GM19395 (cell line): ENCODE measurements at regions not wholly inside any gene's neighbourhood (a gene's known extent, or its start where the extent isn't known, plus 50 kb on each side); places are given as distances from the start of the nearest gene placed in this dataset.

Source experiments
- ATAC-seq: cut with Tn5 transposase; IDR thresholded peaks from one replicate; pipeline ENCODE4 v1.9.1; 2021; ENCODE audit warnings: mild to moderate bottlenecking, moderate library complexity; ENCODE audit not compliant: unreplicated experiment

DNA sequence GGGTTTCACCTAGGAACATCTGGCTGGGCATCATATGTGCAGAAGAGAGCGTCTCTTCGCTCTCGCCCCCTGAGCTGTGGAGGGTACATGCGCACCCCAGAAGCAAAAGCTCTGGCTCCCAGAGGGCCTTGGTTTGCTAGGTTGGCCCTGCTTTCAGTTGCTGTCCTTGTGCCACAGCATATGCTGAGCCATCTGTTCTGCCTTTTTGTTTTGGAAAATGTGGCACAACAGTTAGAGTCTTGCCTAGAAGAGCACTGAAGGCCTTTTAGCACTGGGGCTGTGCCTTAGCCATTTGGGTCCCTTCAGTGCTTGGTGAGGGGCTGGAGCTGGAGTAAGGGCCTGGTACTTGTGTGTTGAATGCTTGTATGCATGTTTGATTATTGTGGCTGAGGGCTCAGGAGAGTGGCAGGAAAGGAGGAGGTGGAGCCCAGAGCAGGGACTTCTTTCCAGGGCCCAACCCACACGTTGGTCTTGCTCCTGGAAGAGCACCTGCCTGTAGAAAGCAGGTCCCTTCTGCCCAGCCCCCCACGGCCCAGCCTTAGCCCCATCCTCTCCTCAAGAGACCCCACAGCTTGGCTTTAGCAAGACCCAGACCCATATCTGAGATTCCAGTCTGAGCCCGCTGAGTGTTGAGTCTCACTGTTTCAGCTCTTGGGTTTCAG, 113.7 kb downstream of the SLC25A47 start:
- no peak for ATAC-seq

- ATAC-seq = no peak
Observed at GRCh38 chr14:100438271-100438670, 115.1 kb downstream of the SLC25A47 start.

- no peak for ATAC-seq
Observed at GRCh38 chr14:100438678-100439592, 115.8 kb downstream of the SLC25A47 start.

- ATAC-seq = no peak
Observed at GRCh38 chr14:100439781-100440180, 116.6 kb downstream of the SLC25A47 start.

GRCh38 chr14:100440207-100440631, 117.1 kb downstream of the SLC25A47 start:
- no peak for ATAC-seq

GRCh38 chr14:100440758-100441203, 117.6 kb downstream of the SLC25A47 start:
- ATAC-seq = no peak

GRCh38 chr14:100441271-100441947, 118.3 kb downstream of the SLC25A47 start:
- no peak for ATAC-seq

DNA sequence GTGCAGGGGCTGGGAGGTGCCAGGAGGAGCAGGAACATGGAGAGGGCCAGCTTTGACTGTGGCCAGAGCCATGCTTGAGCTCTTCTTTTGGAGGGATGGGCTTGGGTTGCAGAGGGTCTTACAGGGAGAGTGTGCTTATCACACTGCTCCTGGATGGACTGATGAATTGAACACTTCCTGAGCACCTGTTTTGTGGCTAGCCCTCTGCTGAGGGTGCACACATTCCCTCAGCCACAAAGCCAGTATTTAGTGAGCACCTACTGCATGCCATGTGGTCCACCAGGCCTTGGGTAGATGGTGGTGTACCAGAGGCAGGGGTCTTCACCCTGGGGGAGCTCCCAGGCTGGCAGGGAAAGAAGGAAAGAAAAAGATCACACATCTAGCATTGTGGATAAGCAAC, 118.9 kb downstream of the SLC25A47 start:
- ATAC-seq = no peak

GRCh38 chr14:100442498-100443490, 119.7 kb downstream of the SLC25A47 start:
- no peak for ATAC-seq

- no peak for ATAC-seq
Observed at GRCh38 chr14:100443603-100444002, 120.5 kb downstream of the SLC25A47 start.

GRCh38 chr14:100445436-100446088, 122.4 kb downstream of the SLC25A47 start:
- no peak for ATAC-seq

DNA sequence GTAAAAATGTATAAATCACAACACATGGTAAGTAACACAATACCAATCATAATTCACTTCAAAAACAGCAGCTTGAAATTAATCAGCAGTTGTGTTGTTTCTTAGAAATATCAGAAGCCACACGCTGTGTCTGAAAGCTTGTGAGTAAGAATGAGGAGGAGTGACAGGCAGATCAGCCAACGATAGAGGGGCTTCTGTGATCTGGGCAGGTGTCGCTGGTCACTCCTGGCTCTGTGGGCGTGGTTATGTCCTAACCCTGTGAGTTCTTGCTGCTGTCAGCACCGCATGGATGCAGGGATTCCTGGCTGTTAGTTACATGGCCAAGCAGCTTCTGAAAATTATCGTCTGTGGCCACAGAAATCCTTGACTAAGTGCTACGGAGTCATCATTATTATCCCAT, 123.4 kb downstream of the SLC25A47 start:
- no peak for ATAC-seq

DNA sequence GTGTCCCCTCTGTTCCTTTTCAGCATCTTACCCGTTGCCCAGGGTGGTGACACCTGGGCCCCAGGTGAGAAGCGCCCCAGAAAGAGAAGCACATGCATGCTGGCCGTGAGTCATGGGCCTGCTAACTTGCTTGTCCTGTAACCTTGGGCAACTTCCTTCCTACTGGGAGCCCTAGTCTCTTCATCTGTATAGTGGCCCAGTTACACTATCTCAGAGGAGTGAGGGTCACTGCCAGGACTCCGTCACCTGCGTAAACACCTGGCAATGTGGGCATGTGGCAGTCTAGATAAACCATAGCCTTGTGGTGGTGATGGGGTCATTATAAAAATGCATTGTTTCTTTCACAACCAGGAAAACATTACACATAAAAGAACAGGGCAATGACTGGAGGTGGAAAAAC, 125.2 kb downstream of the SLC25A47 start:
- ATAC-seq = no peak

DNA sequence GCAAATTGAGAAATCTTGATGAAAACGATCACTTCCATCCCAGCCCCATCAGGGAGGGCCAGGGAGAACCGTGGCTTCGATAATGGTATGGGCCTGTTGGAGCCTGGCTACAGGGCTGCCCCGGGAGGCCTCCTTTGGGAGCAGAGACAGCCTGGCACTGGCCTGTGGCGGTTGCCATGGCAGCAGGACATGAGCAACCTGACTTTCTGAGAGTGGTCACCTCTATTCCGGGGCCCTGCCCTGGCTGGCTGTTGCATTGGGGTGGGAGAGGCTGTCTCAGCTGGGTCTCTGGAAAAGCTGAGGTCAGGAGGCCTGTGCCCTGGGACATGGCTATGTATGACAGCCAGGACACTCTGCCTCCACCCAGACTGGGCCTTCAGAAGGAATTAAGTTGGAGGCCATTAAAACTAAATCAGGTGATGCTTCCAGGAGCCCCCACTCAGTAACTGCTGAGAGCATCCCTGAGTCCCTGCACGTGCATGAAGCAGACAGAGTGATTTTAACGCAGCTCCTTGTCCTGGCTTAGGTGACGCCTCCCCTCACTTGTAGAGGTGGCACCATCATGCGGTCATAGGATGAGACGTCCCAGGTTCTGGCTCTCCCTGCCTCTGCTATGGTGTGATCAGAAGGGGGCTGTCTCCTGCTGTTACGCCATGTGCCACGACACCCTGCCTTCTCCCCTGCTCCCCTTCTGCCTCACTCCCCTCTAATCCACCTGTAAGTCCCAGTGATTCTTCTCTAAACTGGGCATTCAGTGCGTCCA, 126.3 kb downstream of the SLC25A47 start:
- ATAC-seq = no peak

DNA sequence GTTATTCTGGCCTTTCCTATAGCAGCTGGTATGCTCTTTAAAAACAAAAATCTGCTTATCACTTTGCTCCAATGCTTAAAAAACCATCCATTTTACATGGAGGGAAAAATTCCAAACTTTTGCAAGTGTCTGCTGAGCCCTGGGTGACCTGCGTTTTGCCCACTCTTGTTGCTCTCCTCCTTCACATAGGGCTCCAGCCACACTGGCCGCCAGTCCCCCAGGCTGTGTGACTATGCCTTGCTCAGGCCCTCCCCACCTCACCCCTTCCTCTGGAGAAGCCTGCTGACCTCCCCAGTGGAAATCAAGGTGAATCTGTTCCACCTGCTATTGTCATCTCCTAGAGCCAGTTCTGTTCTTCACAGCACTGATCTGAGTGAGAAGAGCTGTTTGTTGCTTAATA, 126.9 kb downstream of the SLC25A47 start:
- ATAC-seq = no peak

DNA sequence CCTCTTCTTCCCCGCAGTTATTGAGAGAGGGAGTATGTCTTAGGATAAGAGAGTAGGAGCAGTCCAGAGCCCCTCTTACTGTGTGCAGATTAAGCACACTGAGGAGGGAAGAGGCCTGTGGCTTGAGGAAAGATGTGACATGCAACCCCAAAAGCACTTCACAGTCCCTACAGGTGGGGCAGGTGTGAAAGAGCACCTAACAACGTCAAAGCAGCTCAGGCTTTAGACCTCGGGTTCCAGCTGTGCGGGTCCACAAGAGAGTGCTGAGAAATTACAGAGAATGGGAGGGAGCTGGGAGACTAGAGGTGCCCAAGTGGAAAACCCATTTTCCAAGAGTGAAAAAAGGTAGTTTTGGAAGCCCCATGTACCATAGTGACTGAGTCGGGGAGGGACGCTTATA, 127.6 kb downstream of the SLC25A47 start:
- no peak for ATAC-seq

- ATAC-seq = no peak
Observed at GRCh38 chr14:100451264-100451663, 128.1 kb downstream of the SLC25A47 start.

GRCh38 chr14:100453930-100454329, 130.8 kb downstream of the SLC25A47 start:
- no peak for ATAC-seq

- ATAC-seq = no peak
Observed at GRCh38 chr14:100454437-100454836, 131.3 kb downstream of the SLC25A47 start.
